HG03520 (cell line): ENCODE measurements at regions not wholly inside any gene's neighbourhood (a gene's known extent, or its start where the extent isn't known, plus 50 kb on each side); places are given as distances from the start of the nearest gene placed in this dataset.

Experiments
- ATAC-seq: cut with Tn5 transposase; IDR thresholded peaks from one replicate; pipeline ENCODE4 v1.9.1; 2021; ENCODE audit warnings: mild to moderate bottlenecking, moderate library complexity; ENCODE audit not compliant: unreplicated experiment

- no peak for ATAC-seq
Observed at GRCh38 chr10:107280293-107280692, 115.8 kb upstream of the SORCS1 start.

GRCh38 chr10:107277591-107277990, 113.1 kb upstream of the SORCS1 start:
- ATAC-seq = no peak

DNA sequence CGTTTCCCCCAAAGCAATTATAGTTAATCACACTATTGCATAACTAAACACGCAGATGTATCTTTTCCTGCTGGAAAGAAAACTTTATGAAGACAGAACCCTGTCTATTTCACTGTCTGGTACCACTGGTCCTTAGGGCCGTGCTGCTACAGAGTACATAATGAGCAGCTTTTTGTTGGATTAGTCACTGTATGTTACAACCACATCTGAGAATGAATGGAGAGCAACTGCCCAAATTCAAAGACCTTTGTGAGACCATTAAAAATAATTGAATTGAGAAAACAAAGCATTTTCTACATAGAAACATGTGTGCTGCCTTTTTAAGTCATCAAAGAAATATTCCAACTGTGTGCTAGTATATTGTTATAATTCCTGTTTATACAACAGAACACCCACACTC, 111.3 kb upstream of the SORCS1 start:
- no peak for ATAC-seq

- no peak for ATAC-seq
Observed at GRCh38 chr10:107269626-107270025, 105.1 kb upstream of the SORCS1 start.

DNA sequence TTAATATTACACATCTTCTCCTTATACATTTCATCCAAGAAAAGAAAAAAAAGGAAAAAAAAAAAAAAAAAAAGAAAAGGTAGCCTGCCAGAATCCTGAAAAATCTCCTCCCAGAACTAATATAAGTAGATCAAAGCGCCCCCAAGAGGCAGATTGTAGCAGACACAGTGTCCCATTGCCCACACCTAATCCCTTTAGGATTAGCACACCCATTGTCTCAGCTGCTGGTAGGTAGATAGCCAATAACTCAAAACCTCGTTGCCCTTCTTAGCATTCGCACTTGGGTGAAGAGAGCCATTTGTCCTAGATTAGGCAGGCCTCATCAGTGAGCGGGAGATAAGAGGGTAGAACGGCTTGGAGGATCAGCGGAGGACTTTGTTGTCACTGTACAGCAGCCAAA, 100.2 kb upstream of the SORCS1 start:
- ATAC-seq = no peak

DNA sequence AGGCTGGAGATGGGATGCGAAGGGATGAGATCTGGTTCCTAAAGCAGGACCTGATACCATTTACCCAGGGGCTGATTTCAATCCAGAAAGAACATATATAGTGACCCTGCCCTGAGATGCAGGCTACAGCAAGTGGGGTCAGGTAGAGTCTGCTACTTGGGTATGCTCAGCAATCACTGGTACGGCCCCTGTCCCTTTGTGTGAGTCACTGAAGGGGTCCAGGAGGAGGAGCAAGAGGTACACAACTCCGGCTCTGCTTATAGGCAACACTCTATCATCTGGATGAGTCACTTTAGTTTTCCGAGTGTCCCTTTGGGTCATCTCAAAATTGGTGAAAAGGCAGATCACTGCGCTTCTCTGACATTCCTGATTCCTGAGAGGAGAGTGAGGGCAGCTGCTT, 79.6 kb upstream of the SORCS1 start:
- no peak for ATAC-seq

DNA sequence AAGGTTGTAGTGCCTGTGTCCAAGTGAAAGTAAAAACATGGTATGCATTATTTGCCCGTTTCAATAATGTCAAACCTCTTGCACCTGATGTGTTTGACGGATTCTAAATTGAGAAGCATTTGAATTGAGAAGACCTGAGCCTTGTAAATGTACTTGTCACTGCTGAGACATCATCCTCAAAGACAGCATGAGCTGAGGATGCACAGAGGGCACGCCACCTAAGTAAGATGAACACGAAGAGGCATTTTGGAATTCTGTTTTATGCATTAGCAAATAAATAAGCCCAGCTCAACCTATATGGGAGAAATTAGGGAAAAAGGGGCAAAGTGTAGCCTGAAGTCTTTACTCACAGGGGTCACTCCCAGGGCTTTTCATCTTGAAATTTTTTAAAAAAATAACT, 73.8 kb upstream of the SORCS1 start:
- ATAC-seq = no peak

- no peak for ATAC-seq
Observed at GRCh38 chr10:107232013-107232412, 67.5 kb upstream of the SORCS1 start.

DNA sequence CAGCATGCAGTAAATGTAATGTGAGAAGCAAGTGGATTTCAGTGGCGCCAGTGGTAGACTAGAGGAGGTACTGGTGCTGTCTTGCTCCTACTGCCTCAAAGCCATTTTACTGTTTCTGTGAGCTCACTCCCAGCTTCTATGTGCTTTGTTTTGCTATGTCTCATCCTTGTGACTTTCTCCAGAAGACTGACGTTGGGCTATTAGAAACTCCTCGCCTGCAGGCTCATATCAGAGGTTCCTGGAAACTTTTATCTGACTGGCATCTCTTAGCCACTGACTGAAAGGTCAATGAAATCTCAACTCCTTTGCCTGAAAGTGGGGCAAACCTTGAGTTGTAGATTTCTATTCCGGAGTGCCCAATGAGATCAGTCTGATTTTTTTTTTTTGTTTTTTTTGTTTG, 66.4 kb upstream of the SORCS1 start:
- ATAC-seq = no peak

DNA sequence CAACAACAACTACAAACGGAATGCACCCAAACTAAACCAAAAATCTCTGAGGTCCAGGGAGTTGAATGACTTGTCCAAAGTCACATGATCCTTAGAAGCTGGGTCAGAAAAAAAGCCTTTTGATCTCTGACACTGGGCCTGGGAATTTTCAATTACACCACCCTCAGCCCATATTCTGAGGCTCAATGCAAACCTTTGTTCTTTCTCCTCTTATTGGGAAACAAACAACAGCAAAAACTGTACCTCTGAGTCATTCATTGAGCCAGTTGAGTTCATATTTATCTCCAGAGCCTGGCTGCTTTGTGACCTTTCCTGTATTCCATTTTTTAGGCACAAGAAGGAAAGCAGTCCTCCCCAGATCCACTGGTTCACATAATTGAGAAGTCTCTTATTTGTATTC, 51.2 kb upstream of the SORCS1 start:
- ATAC-seq = no peak
